Activated naive CD4-positive, alpha-beta T cell treated with anti-CD3 and anti-CD28 coated beads for 36 hours (primary cell): ENCODE measurements at regions not wholly inside any gene's neighbourhood (a gene's known extent, or its start where the extent isn't known, plus 50 kb on each side); places are given as distances from the start of the nearest gene placed in this dataset.

Source experiments
- CTCF ChIA-PET: fragments of 350-600 bp; sonication (Branson Sonifier 250); formaldehyde crosslinking; loops from one replicate; lab custom pipeline; 2021; ENCODE audit warnings: antibody characterized with exemption; lab: Charles Lee
- DNase-seq: peaks from one replicate; pipeline ENCODE4 v3.0.0-alpha.2; 2020
- H3K27ac Mint-ChIP-seq: one replicate; pipeline ENCODE4 v1.8.0; 2021; ENCODE audit warnings: mild to moderate bottlenecking, mixed read lengths
- H3K27me3 Mint-ChIP-seq: one replicate; pipeline ENCODE4 v1.8.0; 2021; ENCODE audit warnings: low read depth, mixed read lengths
- H3K36me3 Mint-ChIP-seq: one replicate; pipeline ENCODE4 v1.8.0; 2021; ENCODE audit warnings: low read depth, mixed read lengths
- H3K4me1 Mint-ChIP-seq: one replicate; pipeline ENCODE4 v1.8.0; 2021; ENCODE audit warnings: low read depth, mixed read lengths
- H3K4me3 Mint-ChIP-seq: one replicate; pipeline ENCODE4 v1.8.0; 2021; ENCODE audit warnings: mild to moderate bottlenecking, moderate library complexity, mixed read lengths
- H3K9me3 Mint-ChIP-seq: one replicate; pipeline ENCODE4 v1.8.0; 2021; ENCODE audit warnings: mixed read lengths
- intact Hi-C: fragments of 100-400 bp; cut with micrococcal nuclease; formaldehyde crosslinking; loops from one replicate; pipeline ENCODE4 v1.15.1; 2023

DNA sequence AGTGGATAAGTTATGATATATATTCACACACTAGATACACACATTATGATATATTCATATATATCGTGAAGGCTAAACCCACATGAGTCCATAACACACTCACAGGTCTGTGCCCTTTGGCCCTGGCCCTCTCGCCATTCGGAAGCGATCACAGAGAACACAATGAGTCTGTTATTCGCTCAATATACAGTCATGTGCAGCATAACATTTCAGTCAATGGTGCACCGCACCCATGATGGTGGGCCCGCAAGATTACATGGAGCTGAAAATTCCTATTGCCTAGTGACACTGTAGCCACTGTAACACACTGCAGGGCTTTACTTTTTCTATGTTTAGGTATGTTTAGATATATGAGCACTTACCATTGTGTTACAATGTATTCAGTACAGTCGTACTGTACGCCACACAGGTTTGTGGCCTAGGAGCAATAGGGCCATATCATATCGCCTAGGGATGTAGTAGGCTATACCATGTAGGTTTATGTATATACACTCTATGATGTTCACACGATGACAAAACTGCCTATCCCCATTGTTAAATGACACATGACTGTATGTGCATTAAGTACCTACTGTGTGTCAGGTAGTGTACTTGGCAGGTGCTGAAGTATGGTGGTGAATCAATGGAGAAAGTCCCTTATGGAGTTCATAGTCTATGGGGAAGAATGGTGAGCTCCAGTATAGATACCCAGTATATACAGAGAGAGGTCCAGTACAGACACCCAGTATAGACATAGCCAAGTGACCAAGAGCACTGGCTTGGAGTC lies 198.8 kb upstream of the KLF14 start:
- H3K4me1 Mint-ChIP-seq: peaks cover 88% of the 10 kb centered on the region
- CTCF ChIA-PET: interaction anchor here (1.2 to 1.9 kb wide), 2 partner anchors 11 to 36 kb away, joined by 3 to 9 read pairs; no protein-coding TSS in a partner anchor
- H3K36me3 Mint-ChIP-seq: peaks cover 71% of the 10 kb centered on the region
- no peak for DNase-seq
- no peak overlapping the region for H3K4me3 Mint-ChIP-seq
- H3K27me3 Mint-ChIP-seq: no peaks in the 10 kb centered on the region
- H3K9me3 Mint-ChIP-seq: no peaks in the 10 kb centered on the region
- intact Hi-C loops: no loop called here
- peak overlapping the region; percentile 55 for H3K27ac Mint-ChIP-seq

DNA sequence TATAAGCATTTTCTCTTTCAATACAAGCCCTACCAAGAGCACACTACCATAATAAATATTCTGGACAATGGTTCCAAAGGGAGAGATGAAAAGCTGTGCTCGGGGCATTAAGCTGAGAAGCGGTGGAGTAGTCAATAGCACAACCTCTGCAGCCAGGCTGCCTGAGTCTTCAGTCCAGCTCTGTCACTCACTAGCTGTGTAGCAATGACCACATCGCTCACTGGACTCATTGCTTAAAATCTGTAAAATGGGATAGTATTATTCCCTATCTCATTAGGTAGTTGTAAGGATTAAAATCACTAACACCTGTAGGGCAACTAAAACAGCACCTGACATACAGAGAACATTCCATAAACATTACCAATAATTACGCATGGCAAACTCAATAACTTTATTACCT lies 199.9 kb upstream of the KLF14 start:
- Mint-ChIP-seq H3K9me3 (no peaks in the 10 kb centered on the region), H3K4me1 (peaks cover 87% of the 10 kb centered on the region), H3K27ac (peak overlapping the region; percentile 55), H3K27me3 (no peaks in the 10 kb centered on the region), H3K36me3 (peaks cover 69% of the 10 kb centered on the region), H3K4me3 (no peak overlapping the region)
- intact Hi-C loops: no loop called here
- CTCF ChIA-PET: interaction anchor here (0.6 to 1.4 kb wide), 3 partner anchors 12 to 37 kb away, joined by 3 to 5 read pairs (median 3); no protein-coding TSS in a partner anchor
- DNase-seq: no peak

DNA sequence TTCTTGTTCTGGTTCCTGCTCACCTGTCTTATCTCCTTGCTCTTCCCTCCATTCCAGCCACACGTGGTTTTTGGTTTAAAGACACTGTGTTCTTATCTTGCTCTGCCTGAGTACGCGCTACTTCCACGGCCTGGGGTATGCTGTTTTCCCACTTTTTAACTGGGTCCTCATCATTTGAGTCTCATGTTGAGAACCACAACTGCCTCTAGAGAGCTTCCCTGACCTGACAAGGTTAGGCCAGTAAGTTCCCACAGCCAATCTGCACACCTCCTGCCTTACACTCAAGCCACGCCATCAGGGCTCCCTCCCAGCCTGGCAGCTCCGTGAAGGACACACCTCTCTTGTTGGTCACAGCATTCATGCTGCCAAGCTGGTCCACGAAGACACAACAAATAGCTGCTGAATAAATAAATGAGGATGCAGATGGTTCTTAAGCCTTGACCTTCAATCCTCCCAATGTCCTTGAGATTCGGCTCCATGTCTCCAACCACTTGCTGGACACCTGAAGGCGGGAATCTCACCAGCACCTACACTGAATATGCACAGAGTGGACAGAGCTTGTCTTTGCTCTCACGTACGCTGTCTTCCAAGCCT lies 201.7 kb upstream of the KLF14 start:
- Mint-ChIP-seq H3K27me3 (no peaks in the 10 kb centered on the region), H3K4me3 (no peak overlapping the region), H3K4me1 (peaks cover 88% of the 10 kb centered on the region), H3K27ac (peak overlapping the region; percentile 79), H3K36me3 (peaks cover 71% of the 10 kb centered on the region), H3K9me3 (no peaks in the 10 kb centered on the region)
- DNase-seq: no peak
- CTCF ChIA-PET: interaction anchor here (2.4 kb wide), 1 partner anchor 105 kb away, joined by 8 read pairs; no protein-coding TSS in a partner anchor
- intact Hi-C loops: no loop called here

DNA sequence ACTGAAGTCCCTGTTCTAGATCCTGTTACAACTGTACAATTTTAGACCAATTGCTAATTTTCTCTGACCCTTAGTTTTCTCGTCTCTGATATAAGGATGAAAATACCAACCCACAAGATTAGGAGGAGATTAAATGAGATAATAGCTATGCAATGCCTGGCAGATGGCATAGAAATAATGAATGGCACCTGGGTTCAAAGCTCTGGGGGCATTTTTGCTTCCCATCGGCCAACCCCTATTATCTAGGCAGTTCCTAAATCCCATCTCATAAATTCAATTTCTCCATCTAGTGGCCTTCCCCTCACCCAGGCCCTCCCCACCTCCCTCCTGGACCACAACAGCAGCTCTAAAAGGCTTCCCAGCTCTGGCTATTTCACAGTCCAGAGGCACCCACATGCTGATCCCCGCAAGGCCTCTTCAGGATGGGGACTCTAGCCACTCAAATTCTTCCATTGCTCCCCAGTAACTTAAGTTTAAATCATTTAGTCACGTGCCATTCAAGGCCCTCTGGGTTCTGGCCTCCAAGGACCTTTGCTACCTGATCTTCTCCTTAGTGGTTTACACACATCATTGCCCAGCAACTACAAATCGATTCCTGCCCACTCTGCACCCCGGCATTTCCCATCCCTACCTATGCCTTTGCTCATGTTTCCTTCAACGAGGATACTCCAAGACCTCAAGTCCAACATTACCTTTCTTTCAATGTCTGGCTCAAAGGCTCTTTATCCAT lies 202.4 kb upstream of the KLF14 start:
- no peak overlapping the region for H3K4me3 Mint-ChIP-seq
- CTCF ChIA-PET: interaction anchor here (2.4 kb wide), 1 partner anchor 104 kb away, joined by 8 read pairs; no protein-coding TSS in a partner anchor
- DNase-seq: no peak

DNA sequence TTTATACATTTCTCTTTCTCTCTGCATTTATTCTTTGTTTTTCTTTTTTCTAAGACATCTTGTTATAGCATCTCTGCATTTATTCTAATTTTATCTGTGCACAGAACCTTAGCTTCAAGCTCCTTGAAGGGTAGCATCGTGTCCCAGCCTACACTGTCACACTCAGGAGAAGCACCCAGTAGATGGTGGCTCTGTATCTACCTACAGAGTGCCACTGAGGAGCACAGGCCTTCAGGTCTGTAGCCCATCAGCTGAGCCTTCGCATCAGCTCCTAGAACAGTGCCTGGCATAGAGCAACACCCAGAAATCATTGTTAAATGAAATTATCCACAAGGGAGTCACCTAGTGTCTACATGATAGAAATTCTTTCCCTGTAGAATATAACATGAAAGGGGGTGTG lies 203.0 kb upstream of the KLF14 start:
- Mint-ChIP-seq H3K4me3 (no peak overlapping the region), H3K9me3 (no peaks in the 10 kb centered on the region), H3K27me3 (no peaks in the 10 kb centered on the region), H3K4me1 (peaks cover 88% of the 10 kb centered on the region), H3K27ac (peak overlapping the region; percentile 32), H3K36me3 (peaks cover 80% of the 10 kb centered on the region)
- CTCF ChIA-PET: interaction anchor here (1.3 to 2.4 kb wide), 2 partner anchors 33 to 103 kb away, joined by 4 to 8 read pairs; no protein-coding TSS in a partner anchor
- no peak for DNase-seq
- intact Hi-C loops: no loop called here

More for the DNA sequence above, 202.4 kb upstream of the KLF14 start:
- Mint-ChIP-seq H3K4me1 (peaks cover 88% of the 10 kb centered on the region), H3K9me3 (no peaks in the 10 kb centered on the region), H3K36me3 (peaks cover 76% of the 10 kb centered on the region), H3K27me3 (no peaks in the 10 kb centered on the region), H3K27ac (peak overlapping the region; percentile 79)
- intact Hi-C loops: no loop called here

DNA sequence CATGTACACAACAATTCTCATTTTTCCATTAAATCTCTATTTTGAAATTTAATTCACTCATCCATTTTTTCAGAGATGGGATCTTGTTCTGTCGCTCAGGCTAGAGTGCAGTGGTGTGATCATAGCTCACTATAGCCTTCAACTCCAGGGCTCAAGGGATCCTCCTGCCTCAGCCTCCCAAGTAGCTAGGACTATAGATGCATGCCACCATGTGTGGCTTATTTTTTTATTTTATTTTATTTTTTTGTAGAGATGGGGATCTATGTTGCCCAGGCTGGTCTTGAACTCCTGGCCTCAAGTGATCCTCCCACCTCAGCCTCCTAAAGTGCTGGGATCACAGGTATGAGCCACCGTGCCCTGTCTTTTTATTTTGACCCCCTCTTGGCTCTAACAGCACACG lies 203.8 kb upstream of the KLF14 start:
- CTCF ChIA-PET: interaction anchor here (1.0 to 1.3 kb wide), 2 partner anchors 34 to 41 kb away, joined by 4 to 5 read pairs; no protein-coding TSS in a partner anchor
- H3K36me3 Mint-ChIP-seq: peaks cover 85% of the 10 kb centered on the region
- peak overlapping the region; percentile 70 for H3K27ac Mint-ChIP-seq
- no peak overlapping the region for H3K4me3 Mint-ChIP-seq
- intact Hi-C loops: no loop called here
- peaks cover 89% of the 10 kb centered on the region for H3K4me1 Mint-ChIP-seq
- H3K27me3 Mint-ChIP-seq: no peaks in the 10 kb centered on the region
- H3K9me3 Mint-ChIP-seq: no peaks in the 10 kb centered on the region
- no peak for DNase-seq

DNA sequence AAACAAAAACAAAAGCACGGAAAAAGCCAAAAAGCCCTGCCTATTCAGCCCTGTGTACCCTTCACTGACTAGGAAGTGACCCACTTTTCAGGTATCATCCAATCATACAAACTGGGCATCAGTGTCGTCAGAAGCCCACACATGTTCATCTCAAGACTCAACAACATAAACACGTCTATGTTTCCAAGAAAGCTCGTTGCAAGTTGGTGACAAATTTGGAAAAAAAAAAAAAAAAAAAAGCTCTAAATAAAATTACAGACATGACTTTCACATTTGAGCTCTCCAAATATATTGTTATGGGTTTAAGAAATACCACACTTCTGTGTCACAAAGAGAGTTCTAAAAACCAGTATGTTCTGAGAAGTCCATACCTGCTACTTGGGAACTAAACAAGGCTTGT lies 204.7 kb upstream of the KLF14 start:
- no peaks in the 10 kb centered on the region for H3K27me3 Mint-ChIP-seq
- no peak for DNase-seq
- no peak overlapping the region for H3K4me3 Mint-ChIP-seq
- peaks cover 90% of the 10 kb centered on the region for H3K4me1 Mint-ChIP-seq
- CTCF ChIA-PET: interaction anchor here (0.6 to 2.0 kb wide), 4 partner anchors 13 to 42 kb away, joined by 3 to 8 read pairs (median 4); no protein-coding TSS in a partner anchor
- peaks cover 86% of the 10 kb centered on the region for H3K36me3 Mint-ChIP-seq
- no peaks in the 10 kb centered on the region for H3K9me3 Mint-ChIP-seq
- intact Hi-C loops: no loop called here
- peak overlapping the region; percentile 70 for H3K27ac Mint-ChIP-seq

DNA sequence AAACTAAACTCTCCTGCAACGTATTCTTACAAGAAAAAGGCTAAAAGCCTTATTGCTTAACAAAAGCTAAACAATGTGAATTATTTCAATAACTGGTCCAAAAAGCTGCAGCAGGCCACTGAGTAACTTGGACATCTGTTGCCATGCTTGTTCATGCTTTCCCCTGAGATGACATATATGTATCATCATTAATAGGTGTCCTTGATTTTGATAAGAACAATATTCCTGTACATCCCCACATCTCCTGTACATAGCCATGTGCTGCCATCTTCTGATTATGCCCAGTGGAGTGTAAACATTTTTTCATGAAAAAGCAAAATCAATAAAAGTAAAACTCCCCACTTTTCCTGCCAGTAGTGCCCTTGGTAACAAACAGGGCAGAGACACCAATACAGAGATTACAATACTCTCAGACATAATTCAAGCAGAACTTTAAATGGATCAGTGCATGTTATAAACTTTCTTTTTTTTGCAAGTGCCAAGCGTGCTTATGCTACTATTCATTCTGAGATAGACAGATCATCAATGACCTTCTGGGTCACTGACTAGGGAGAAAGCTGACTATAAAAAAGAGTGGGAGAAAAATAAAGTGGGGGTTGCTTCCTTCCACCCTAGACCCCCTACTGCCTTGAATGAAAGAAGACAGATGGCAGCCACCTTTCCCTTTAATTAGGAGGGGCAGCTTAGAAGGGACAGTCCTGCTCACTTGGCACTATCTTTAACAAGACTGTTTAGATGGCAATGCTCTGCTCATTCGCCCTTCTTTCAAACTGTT lies 205.5 kb upstream of the KLF14 start:
- H3K27ac Mint-ChIP-seq: peak overlapping the region; percentile 81
- CTCF ChIA-PET: interaction anchor here (1.1 to 2.0 kb wide), 4 partner anchors 14 to 101 kb away, joined by 3 to 8 read pairs (median 4); no protein-coding TSS in a partner anchor
- intact Hi-C loops: no loop called here

DNA sequence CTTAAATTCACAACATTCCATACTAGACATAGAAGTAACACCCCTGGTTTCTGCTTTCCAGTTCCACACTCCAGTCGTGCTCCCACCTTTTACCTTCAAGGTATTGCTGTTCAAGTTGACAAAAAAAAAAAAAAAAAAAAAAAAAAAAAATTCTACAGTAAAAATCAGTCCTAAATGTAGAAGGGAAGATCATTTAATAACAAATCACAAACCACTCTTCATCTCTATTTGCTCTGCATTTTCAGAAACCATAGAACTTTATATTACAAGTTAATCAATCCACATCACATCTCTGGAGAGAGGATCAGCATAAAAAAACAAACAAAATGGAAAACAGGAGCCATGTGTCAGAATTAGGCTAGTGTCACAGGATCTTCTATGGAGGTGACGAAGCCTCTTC lies 206.3 kb upstream of the KLF14 start:
- CTCF ChIA-PET: interaction anchor here (1.1 to 2.0 kb wide), 2 partner anchors 43 to 100 kb away, joined by 3 to 8 read pairs; no protein-coding TSS in a partner anchor
- peaks cover 83% of the 10 kb centered on the region for H3K36me3 Mint-ChIP-seq
- peak overlapping the region; percentile 91 for H3K27ac Mint-ChIP-seq
- intact Hi-C loops: no loop called here
- H3K9me3 Mint-ChIP-seq: no peaks in the 10 kb centered on the region
- no peaks in the 10 kb centered on the region for H3K27me3 Mint-ChIP-seq
- peak overlapping the region; percentile 61 for H3K4me3 Mint-ChIP-seq
- DNase-seq: no peak
- H3K4me1 Mint-ChIP-seq: peaks cover 88% of the 10 kb centered on the region

More for the DNA sequence above, 205.5 kb upstream of the KLF14 start:
- no peak for DNase-seq
- Mint-ChIP-seq H3K9me3 (no peaks in the 10 kb centered on the region), H3K4me3 (peak overlapping the region; percentile 14), H3K4me1 (peaks cover 88% of the 10 kb centered on the region), H3K36me3 (peaks cover 83% of the 10 kb centered on the region), H3K27me3 (no peaks in the 10 kb centered on the region)

DNA sequence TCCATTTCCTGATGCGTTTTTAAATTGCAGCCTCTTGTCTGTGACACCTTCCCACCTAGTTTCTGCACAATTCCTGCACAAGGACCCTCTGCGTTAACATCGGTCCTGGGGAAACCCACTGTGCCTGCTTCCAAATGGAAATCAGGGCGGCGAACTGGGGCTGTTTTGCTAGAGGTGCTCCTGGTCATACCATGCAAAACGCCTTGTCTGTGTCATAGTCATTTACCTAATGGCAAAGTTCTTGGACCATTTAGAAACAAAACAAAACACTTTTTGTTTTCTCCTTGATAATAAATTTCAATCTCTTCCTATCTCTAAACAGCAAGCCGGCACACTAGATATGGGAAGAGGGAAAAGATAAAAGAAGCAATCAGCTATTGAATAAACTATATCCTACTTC lies 206.9 kb upstream of the KLF14 start:
- Mint-ChIP-seq H3K27me3 (no peaks in the 10 kb centered on the region), H3K4me3 (peak overlapping the region; percentile 70), H3K36me3 (peaks cover 84% of the 10 kb centered on the region), H3K4me1 (peaks cover 88% of the 10 kb centered on the region), H3K27ac (peak overlapping the region; percentile 90), H3K9me3 (no peaks in the 10 kb centered on the region)
- CTCF ChIA-PET: interaction anchor here (0.7 kb wide), 1 partner anchor 105 kb away, joined by 3 read pairs; no protein-coding TSS in a partner anchor
- intact Hi-C loops: no loop called here
- DNase-seq: no peak
